Parathyroid adenoma (tissue), 2 donors: ENCODE measurements at regions not wholly inside any gene's neighbourhood (a gene's known extent, or its start where the extent isn't known, plus 50 kb on each side); places are given as distances from the start of the nearest gene placed in this dataset.

Source experiments
- H2AFZ ChIP-seq: fragments of 300-600 bp; sonication (generic); one replicate; pipeline ENCODE4 v1.7.0; 2017; ENCODE audit warnings: antibody characterized with exemption, mild to moderate bottlenecking
- H3K27ac ChIP-seq: fragments of 300-600 bp; sonication (generic); one replicate; pipeline ENCODE4 v1.7.0; 2017
- H3K27me3 ChIP-seq: fragments of 300-600 bp; sonication (generic); one replicate; pipeline ENCODE4 v1.7.0; 2017; ENCODE audit warnings: low read length; ENCODE audit not compliant: control insufficient read depth, insufficient read depth
- H3K36me3 ChIP-seq: fragments of 300-600 bp; sonication (generic); one replicate; pipeline ENCODE4 v1.7.0; 2017; ENCODE audit warnings: low read length; ENCODE audit not compliant: control insufficient read depth, insufficient read depth
- H3K4me1 ChIP-seq: fragments of 300-600 bp; sonication (generic); one replicate; pipeline ENCODE4 v1.7.0; 2017; ENCODE audit warnings: control low read depth
- H3K4me2 ChIP-seq: fragments of 300-600 bp; sonication (generic); one replicate; pipeline ENCODE4 v1.7.0; 2017; ENCODE audit warnings: low read length
- H3K4me3 ChIP-seq: fragments of 300-600 bp; sonication (generic); one replicate; pipeline ENCODE4 v1.7.0; 2017; ENCODE audit warnings: low read depth, low read length
- H3K79me2 ChIP-seq: fragments of 300-600 bp; sonication (generic); one replicate; pipeline ENCODE4 v1.7.0; 2017; ENCODE audit warnings: control low read depth
- H3K9ac ChIP-seq: fragments of 300-600 bp; sonication (generic); one replicate; pipeline ENCODE4 v1.7.0; 2017; ENCODE audit warnings: mild to moderate bottlenecking
- H3K9me3 ChIP-seq: fragments of 300-600 bp; sonication (generic); one replicate; pipeline ENCODE4 v1.7.0; 2017; ENCODE audit warnings: low read length; ENCODE audit not compliant: control insufficient read depth
- TF ChIP-seq, protein P1 (sequence below): fragments of 300-600 bp; sonication (generic); IDR thresholded peaks from one replicate; pipeline ENCODE4 v1.7.0; 2017; ENCODE audit warnings: antibody characterized with exemption, mild to moderate bottlenecking
- donor health status: primary hyperparathyroidism.

DNA sequence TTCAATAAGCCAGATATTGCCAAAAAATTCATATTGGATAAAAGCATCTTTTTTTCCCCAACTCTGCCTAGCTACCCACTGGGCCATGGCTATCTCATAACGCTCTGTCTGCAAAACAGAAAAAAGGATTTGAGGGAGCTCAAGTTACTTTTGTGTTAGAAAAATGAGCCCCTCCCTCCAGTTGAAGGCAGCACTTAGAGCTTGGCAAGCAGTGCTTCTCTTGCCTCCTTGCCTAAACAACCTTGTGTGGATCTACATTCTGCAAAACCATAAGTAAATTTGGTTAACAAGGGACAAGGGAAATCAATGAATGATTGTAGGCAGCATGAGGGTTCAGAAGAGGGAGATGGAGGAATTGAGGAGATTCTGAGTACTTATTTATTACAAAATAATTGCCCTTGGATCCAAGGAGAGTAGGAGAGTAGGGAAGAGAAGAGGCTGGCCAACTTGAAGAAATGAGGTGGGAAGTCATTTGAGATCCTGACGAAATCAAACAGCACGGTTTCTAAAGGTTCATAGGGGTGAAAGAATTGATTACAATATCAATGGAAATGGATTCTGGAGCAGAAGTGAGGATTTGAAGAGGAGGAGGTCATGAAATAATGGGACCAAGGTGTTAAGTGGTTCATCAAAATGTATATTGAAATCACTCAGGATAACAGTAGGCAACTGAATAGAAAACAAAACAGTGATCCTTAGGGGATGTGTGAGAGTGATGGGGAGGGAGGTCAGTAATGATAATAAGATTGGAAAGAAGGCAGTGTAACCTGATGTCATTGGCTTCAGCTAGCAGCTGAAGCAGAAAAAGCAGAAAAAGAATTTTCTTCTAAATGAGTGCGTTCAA lies 434.8 kb upstream of the IGFBP7 start:
- H3K36me3 ChIP-seq: no peaks in the 10 kb centered on the region
- H3K79me2 ChIP-seq: no peaks in the 10 kb centered on the region
- TF ChIP-seq, protein P1, sequence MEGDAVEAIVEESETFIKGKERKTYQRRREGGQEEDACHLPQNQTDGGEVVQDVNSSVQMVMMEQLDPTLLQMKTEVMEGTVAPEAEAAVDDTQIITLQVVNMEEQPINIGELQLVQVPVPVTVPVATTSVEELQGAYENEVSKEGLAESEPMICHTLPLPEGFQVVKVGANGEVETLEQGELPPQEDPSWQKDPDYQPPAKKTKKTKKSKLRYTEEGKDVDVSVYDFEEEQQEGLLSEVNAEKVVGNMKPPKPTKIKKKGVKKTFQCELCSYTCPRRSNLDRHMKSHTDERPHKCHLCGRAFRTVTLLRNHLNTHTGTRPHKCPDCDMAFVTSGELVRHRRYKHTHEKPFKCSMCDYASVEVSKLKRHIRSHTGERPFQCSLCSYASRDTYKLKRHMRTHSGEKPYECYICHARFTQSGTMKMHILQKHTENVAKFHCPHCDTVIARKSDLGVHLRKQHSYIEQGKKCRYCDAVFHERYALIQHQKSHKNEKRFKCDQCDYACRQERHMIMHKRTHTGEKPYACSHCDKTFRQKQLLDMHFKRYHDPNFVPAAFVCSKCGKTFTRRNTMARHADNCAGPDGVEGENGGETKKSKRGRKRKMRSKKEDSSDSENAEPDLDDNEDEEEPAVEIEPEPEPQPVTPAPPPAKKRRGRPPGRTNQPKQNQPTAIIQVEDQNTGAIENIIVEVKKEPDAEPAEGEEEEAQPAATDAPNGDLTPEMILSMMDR: no peak
- no peak overlapping the region for H3K9ac ChIP-seq
- no peak overlapping the region for H2AFZ ChIP-seq
- no peak overlapping the region for H3K4me3 ChIP-seq
- H3K27me3 ChIP-seq: no peaks in the 10 kb centered on the region
- H3K9me3 ChIP-seq: no peaks in the 10 kb centered on the region
- H3K4me2 ChIP-seq: no peak overlapping the region
- no peaks in the 10 kb centered on the region for H3K4me1 ChIP-seq
- no peak overlapping the region for H3K27ac ChIP-seq

- H3K4me3 ChIP-seq: no peak overlapping the region
- H2AFZ ChIP-seq: no peak overlapping the region
- H3K4me2 ChIP-seq: no peak overlapping the region
- no peaks in the 10 kb centered on the region for H3K9me3 ChIP-seq
- no peak overlapping the region for H3K9ac ChIP-seq
- no peaks in the 10 kb centered on the region for H3K79me2 ChIP-seq
- H3K27me3 ChIP-seq: no peaks in the 10 kb centered on the region
- TF ChIP-seq, protein P1: no peak
- no peaks in the 10 kb centered on the region for H3K36me3 ChIP-seq
- no peaks in the 10 kb centered on the region for H3K4me1 ChIP-seq
- no peak overlapping the region for H3K27ac ChIP-seq
Measured at GRCh38 chr4:57504797-57505530, 394.8 kb upstream of the IGFBP7 start.

DNA sequence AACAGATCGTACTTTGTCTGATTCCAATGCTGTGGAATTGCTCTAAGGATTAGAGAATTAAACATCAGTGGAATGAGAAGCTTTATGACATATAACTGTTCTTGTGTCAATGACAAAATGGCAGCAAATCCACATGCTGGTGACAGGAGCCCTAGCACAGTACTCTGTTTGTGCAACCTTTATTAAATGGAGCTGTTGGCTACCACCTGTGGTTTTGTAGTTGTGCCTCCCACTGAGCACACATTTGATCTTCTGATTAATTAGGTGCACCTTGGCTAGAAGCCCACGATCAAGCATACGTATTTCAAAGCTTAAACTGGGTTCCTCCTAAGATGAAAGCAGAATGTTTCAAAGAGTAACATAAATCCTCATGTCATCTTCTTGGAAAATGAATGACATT lies 394.0 kb upstream of the IGFBP7 start:
- Histone ChIP-seq H3K4me3 (no peak overlapping the region), H3K79me2 (no peaks in the 10 kb centered on the region), H3K27me3 (no peaks in the 10 kb centered on the region), H3K27ac (no peak overlapping the region), H2AFZ (no peak overlapping the region), H3K9me3 (no peaks in the 10 kb centered on the region), H3K4me2 (no peak overlapping the region), H3K36me3 (no peaks in the 10 kb centered on the region), H3K9ac (no peak overlapping the region), H3K4me1 (no peaks in the 10 kb centered on the region)
- TF ChIP-seq, protein P1: no peak

GRCh38 chr4:57501720-57502119 lies 391.5 kb upstream of the IGFBP7 start:
- TF ChIP-seq, protein P1: no peak
- Histone ChIP-seq H3K4me1 (no peaks in the 10 kb centered on the region), H3K4me2 (no peak overlapping the region), H3K9me3 (no peaks in the 10 kb centered on the region), H3K9ac (no peak overlapping the region), H3K27ac (no peak overlapping the region), H2AFZ (no peak overlapping the region), H3K27me3 (no peaks in the 10 kb centered on the region), H3K36me3 (no peaks in the 10 kb centered on the region), H3K79me2 (no peaks in the 10 kb centered on the region), H3K4me3 (no peak overlapping the region)
